Panc1 (cell line): ENCODE measurements at regions not wholly inside any gene's neighbourhood (a gene's known extent, or its start where the extent isn't known, plus 50 kb on each side); places are given as distances from the start of the nearest gene placed in this dataset.
"Not testable (repeated sequence)": the region's sequence is repeated elsewhere in the genome, so short reads cannot be mapped to it uniquely, and the experiment has no call there.

Experiments
- CTCF ChIP-seq: fragments of 450-650 bp; IDR thresholded peaks from 2 replicates; pipeline ENCODE4 v1.5.1; 2017; ENCODE audit warnings: mild to moderate bottlenecking
- POLR2AphosphoS5 ChIP-seq: IDR thresholded peaks from 2 replicates; pipeline ENCODE4 v1.6.1; 2012; ENCODE audit warnings: mild to moderate bottlenecking, low read depth, low read length, moderate library complexity
- REST ChIP-seq, 2 experiments: IDR thresholded peaks; 2 replicates each; pipeline ENCODE4 v1.6.1; 2011 to 2012; ENCODE audit warnings: low read depth in 2 of 2, control low read depth in 1 of 2, low read length in 1 of 2, mild to moderate bottlenecking in 1 of 2, moderate library complexity in 1 of 2; ENCODE audit not compliant: insufficient read depth in 1 of 2
- SIN3A ChIP-seq: IDR thresholded peaks from 2 replicates; pipeline ENCODE4 v1.6.1; 2012; ENCODE audit warnings: low read depth, mild to moderate bottlenecking, low read length, moderate library complexity, borderline replicate concordance; ENCODE audit not compliant: insufficient read depth
- TCF7L2 ChIP-seq: IDR thresholded peaks from 2 replicates; pipeline ENCODE4 v1.6.1; 2011; ENCODE audit warnings: mild to moderate bottlenecking, low read depth, low read length, inconsistent platforms

GRCh38 chr20:30723511-30723910 is 534.0 kb upstream of the DEFB115 start:
- TF ChIP-seq TCF7L2; CTCF; SIN3A; REST (IDR thresholded peaks at IDR 0.05; ENCODE audit: insufficient read depth in 1 of 2, low read depth in 2 of 2, low read length in 1 of 2); POLR2AphosphoS5: not testable (repeated sequence)
